Astrocyte of the spinal cord (primary cell): ENCODE measurements at regions not wholly inside any gene's neighbourhood (a gene's known extent, or its start where the extent isn't known, plus 50 kb on each side); places are given as distances from the start of the nearest gene placed in this dataset.

Experiments used
- DNase-seq: peaks from one replicate; pipeline ENCODE4 v3.0.0; 2011; ENCODE audit warnings: low read depth, low spot score
- H3K4me3 ChIP-seq: 2 replicates; pipeline ENCODE4 v1.5.1; 2011; ENCODE audit warnings: low read depth, mild to moderate bottlenecking, low read length, moderate library complexity
- in situ Hi-C: cut with HindIII; loops from 2 replicates; pipeline ENCODE4 v1.10.0; 2017; ENCODE audit warnings: low sequenced_read_pairs
- TF ChIP-seq, protein P1 (sequence below): IDR thresholded peaks from 2 replicates; pipeline ENCODE4 v1.5.1; 2012; ENCODE audit warnings: low read depth, mild to moderate bottlenecking, low read length, inconsistent platforms

DNA sequence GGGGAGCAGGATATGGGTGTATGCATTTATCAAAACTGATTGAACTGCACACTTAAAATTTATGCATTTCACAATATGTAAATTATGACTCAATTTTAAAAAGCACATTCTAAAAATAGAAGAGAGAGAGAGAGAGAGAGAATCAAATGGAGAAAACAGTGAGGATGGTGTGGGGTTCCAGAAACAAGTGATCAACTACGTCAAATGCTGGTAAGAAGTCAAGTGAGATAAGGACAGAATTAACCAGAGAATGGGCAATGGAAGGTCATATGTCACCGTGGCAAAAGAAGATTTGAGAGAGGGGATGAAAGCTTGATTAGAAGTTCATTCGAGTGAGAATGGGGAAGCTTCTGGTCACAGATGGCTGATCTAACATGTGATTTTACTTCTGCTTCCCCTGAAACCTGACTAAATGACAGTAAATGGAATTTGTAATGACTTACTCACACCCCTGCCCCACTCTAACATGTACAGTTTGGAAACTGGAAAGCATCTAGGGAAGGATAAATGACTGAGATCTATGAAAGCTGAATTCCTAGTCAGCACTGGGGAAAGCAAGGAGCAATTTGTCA lies 276.5 kb upstream of the AMIGO2 start:
- in situ Hi-C loops = no loop called here
- DNase-seq = no peak
- H3K4me3 ChIP-seq = no peak overlapping the region
- TF ChIP-seq, protein P1, sequence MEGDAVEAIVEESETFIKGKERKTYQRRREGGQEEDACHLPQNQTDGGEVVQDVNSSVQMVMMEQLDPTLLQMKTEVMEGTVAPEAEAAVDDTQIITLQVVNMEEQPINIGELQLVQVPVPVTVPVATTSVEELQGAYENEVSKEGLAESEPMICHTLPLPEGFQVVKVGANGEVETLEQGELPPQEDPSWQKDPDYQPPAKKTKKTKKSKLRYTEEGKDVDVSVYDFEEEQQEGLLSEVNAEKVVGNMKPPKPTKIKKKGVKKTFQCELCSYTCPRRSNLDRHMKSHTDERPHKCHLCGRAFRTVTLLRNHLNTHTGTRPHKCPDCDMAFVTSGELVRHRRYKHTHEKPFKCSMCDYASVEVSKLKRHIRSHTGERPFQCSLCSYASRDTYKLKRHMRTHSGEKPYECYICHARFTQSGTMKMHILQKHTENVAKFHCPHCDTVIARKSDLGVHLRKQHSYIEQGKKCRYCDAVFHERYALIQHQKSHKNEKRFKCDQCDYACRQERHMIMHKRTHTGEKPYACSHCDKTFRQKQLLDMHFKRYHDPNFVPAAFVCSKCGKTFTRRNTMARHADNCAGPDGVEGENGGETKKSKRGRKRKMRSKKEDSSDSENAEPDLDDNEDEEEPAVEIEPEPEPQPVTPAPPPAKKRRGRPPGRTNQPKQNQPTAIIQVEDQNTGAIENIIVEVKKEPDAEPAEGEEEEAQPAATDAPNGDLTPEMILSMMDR = no peak

DNA sequence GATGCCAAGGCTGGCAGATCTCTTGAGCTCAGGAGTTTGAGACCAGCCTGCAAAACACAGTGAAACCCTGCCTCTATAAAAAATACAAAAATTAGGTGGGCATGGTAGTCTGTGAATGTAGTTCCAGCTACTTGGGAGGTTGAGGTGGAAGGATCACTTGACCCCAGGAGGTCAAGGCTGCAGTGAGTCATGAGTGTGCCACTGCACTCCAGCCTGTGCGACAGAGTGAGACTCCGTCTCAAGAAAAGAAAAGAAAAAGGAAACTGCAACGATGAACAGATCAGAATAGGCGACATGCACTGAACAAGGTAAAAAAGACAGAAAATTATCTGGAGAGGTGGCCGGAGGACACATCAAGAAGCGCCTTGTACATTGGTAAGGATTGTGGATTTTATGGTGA lies 273.7 kb upstream of the AMIGO2 start:
- no peak for DNase-seq
- in situ Hi-C loops = no loop called here
- TF ChIP-seq, protein P1 = no peak
- no peak overlapping the region for H3K4me3 ChIP-seq

DNA sequence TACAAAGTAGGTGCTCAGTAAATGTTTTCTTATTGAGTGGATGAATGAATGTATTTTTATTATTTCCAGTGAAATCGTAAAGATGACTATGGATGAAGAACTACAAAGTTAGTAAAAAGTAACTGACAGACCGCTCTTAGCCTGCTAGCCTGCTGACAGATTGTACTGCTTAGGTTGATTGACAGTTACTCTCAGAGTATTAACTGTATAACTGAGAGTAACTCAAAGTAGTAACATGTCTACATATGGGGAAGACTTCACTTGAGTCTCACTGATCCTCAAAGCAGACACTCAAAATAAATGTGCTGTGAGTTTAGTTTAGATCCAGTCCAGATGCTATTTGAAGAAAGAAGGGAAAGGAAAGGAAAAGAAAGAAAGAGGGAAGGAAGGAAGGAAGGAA lies 272.3 kb upstream of the AMIGO2 start:
- in situ Hi-C loops = no loop called here
- DNase-seq = no peak
- no peak overlapping the region for H3K4me3 ChIP-seq
- TF ChIP-seq, protein P1 = no peak

DNA sequence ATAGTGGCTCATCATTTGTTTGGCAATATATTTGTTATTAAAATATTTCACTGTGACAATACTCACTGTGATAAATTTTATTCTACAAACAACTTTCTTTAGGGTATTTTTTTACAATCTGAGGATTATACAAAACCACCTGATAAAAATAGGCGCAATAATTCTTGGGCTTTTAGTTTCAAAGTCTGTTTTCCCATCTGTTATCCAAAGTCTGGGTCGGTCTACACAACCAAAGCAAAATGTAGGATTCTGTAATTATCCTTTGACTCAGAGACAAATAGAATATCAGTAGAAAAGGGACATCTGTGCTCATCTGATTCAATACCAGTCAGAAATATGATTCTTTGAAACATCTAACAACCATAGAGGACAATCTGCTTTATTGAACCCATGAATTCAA lies 271.8 kb upstream of the AMIGO2 start:
- in situ Hi-C loops = no loop called here
- TF ChIP-seq, protein P1 = no peak
- no peak overlapping the region for H3K4me3 ChIP-seq
- no peak for DNase-seq

DNA sequence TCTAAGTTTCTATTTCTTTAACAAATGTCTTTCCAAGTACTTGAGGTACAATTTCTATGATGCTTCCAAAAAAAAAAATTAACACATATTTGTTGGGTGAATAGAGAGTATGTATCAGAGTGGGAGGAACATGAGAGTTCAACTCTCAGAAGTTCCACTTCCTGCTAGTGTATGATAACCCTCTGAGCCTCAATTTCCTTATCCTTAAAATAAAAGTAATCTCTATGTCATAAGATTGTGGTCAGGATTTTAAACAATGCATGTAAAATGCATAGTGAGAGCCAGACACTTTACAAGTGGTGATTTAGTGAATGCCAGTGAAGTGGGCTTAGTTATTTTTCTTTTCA lies 270.3 kb upstream of the AMIGO2 start:
- H3K4me3 ChIP-seq = no peak overlapping the region
- in situ Hi-C loops = no loop called here
- TF ChIP-seq, protein P1 = no peak
- no peak for DNase-seq

DNA sequence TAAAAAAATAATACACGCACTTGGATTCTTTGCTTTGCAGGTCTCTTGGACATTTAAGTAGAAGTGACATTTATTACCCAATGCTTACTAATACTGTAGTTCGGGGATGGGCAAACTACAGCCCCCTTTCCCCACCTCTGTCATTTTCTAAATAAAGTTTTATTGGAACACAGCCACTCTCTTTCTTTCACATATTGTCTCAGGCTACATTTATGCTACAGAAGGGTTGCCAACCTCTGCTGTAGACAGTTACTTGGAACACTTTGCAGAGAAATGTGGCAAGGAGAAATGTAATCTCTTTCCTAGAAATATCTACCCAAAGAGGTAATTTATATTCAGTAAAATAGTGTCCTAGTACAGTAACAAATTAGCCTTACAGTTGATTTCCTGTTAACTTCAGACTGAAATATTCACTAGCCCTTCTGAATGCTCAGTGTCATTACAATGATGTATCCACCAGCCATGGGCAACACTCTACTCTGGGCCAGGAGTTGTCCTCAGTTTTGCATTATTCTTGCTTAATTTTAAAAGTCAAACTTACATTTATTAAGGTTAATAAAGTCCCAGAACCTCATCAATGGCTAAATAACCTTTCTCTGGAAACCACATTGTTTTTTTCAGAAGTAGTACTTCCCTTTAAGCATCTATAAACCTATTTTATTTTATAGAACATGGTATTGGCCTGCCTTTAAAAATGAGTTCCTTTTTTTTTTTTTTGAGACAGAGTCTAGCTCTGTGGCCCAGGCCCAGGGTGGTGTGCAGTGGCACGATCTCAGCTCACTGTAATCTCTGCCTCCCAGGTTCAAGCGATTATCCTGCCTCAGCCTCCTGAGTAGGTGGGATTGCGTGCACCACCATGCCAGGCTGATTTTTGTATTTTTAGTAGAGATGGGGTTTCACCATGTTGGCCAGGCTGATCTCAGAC lies 269.6 kb upstream of the AMIGO2 start:
- H3K4me3 ChIP-seq = no peak overlapping the region
- TF ChIP-seq, protein P1 = no peak
- no peak for DNase-seq
- in situ Hi-C loops = no loop called here
